Endothelial cell of umbilical vein (primary cell): ENCODE measurements at regions not wholly inside any gene's neighbourhood (a gene's known extent, or its start where the extent isn't known, plus 50 kb on each side); places are given as distances from the start of the nearest gene placed in this dataset.

Source experiments
- BruUV-seq: library from RNA; stranded (reverse); fragments of 400-500 nt; replicated peaks from 2 replicates; lab custom pipeline; 2021; lab: Mats Ljungman, UMichigan
- CTCF ChIA-PET: fragments of 300-600, 350-600 bp; sonication (Branson Sonifier 250); formaldehyde crosslinking; loops from one replicate; lab custom pipeline; 2021; ENCODE audit warnings: antibody characterized with exemption, inconsistent platforms; lab: Charles Lee
- POLR2A ChIA-PET: fragments of 300-600, 350-600 bp; sonication (Branson Sonifier 250); formaldehyde crosslinking; loops from one replicate; lab custom pipeline; 2021; ENCODE audit warnings: antibody characterized with exemption, inconsistent platforms; lab: Charles Lee
- DNase-seq: peaks from one replicate; pipeline ENCODE4 v3.0.0-alpha.2; 2011; ENCODE audit warnings: low read depth, low spot score
- FAIRE-seq: peaks from 2 replicates; lab custom pipeline; 2011; peaks lifted over from hg19 to GRCh38; lab: Jason Lieb, UNC
- H2AFZ ChIP-seq: 2 replicates; pipeline ENCODE4 v1.6.0; 2012; ENCODE audit warnings: low read depth, low read length, control low read depth, inconsistent platforms
- H3K27ac ChIP-seq: 2 replicates; pipeline ENCODE4 v1.5.1; 2011; ENCODE audit warnings: low read depth, mild to moderate bottlenecking, control low read depth, low read length, moderate library complexity; ENCODE audit not compliant: insufficient read depth
- H3K27me3 ChIP-seq, 2 experiments: 2 replicates each; pipeline versions ENCODE4 v1.6.0 to v1.6.1; 2011; ENCODE audit warnings: low read length in 2 of 2, mixed read lengths in 1 of 2; ENCODE audit not compliant: control insufficient read depth in 2 of 2, insufficient read depth in 2 of 2
- H3K36me3 ChIP-seq, 2 experiments: 2 replicates in 1 of 2; 3 replicates in 1 of 2; pipeline ENCODE4 v1.5.1; 2011; ENCODE audit warnings: low read length in 2 of 2, mild to moderate bottlenecking in 1 of 2, moderate library complexity in 1 of 2; ENCODE audit not compliant: control insufficient read depth in 2 of 2, insufficient read depth in 2 of 2; ENCODE audit errors: extremely low read depth in 1 of 2
- H3K4me1 ChIP-seq: 3 replicates; pipeline ENCODE4 v1.5.1; 2011; ENCODE audit warnings: mild to moderate bottlenecking, low read length; ENCODE audit not compliant: control insufficient read depth, insufficient read depth; ENCODE audit errors: extremely low read depth
- H3K4me2 ChIP-seq: 2 replicates; pipeline ENCODE4 v1.6.1; 2011; ENCODE audit warnings: low read length, control low read depth, mixed read lengths; ENCODE audit not compliant: insufficient read depth
- H3K4me3 ChIP-seq, 3 experiments: fragments of 200-600 bp in 1 of 3; sonication (generic), shearing (Covaris generic) in 1 of 3; replicated peaks in 1 of 3; 2 replicates each; pipeline ENCODE4 v1.5.1; 2011 to 2016; ENCODE audit warnings: control low read depth in 3 of 3, low read length in 3 of 3, mild to moderate bottlenecking in 2 of 3, inconsistent platforms in 1 of 3, low read depth in 1 of 3, moderate library complexity in 1 of 3; ENCODE audit not compliant: insufficient read depth in 1 of 3
- H3K79me2 ChIP-seq: 2 replicates; pipeline ENCODE4 v1.6.0; 2012; ENCODE audit warnings: low read length, inconsistent platforms; ENCODE audit not compliant: control insufficient read depth, insufficient read depth
- H3K9ac ChIP-seq: replicated peaks from 2 replicates; pipeline ENCODE3; 2011; ENCODE audit warnings: low read length, control low read depth; ENCODE audit not compliant: insufficient read depth; ENCODE audit errors: extremely low read depth
- H3K9me1 ChIP-seq: replicated peaks from 3 replicates; pipeline ENCODE4 v1.6.0; 2011; ENCODE audit warnings: mild to moderate bottlenecking, low read length; ENCODE audit not compliant: control insufficient read depth, insufficient read depth; ENCODE audit errors: extremely low read depth
- H3K9me3 ChIP-seq: replicated peaks from 2 replicates; pipeline ENCODE4 v1.5.1; 2012; ENCODE audit warnings: low read length, inconsistent platforms; ENCODE audit not compliant: control insufficient read depth, insufficient read depth
- H4K20me1 ChIP-seq: replicated peaks from 2 replicates; pipeline ENCODE3; 2011; ENCODE audit warnings: mild to moderate bottlenecking, low read length; ENCODE audit not compliant: control insufficient read depth, insufficient read depth; ENCODE audit errors: extremely low read depth
- CTCF ChIP-seq, 2 donors: IDR thresholded peaks; 1 replicate in 1 of 2; 2 replicates in 1 of 2; pipeline ENCODE4 v1.5.1; 2011; ENCODE audit warnings: low read length in 2 of 2, mild to moderate bottlenecking in 2 of 2, moderate library complexity in 2 of 2, control low read depth in 1 of 2, inconsistent platforms in 1 of 2, low read depth in 1 of 2; ENCODE audit not compliant: insufficient read depth in 1 of 2; ENCODE audit errors: extremely low read depth in 1 of 2
- EZH2 ChIP-seq: IDR thresholded peaks from 2 replicates; pipeline ENCODE4 v1.6.1; 2012; ENCODE audit warnings: borderline replicate concordance, low read depth, mild to moderate bottlenecking, moderate library complexity, low read length, inconsistent platforms; ENCODE audit not compliant: severe bottlenecking
- FOS ChIP-seq: IDR thresholded peaks from 2 replicates; pipeline ENCODE4 v1.6.1; 2011; ENCODE audit warnings: mild to moderate bottlenecking, low read length, moderate library complexity, borderline replicate concordance; ENCODE audit not compliant: insufficient read depth
- GATA2 ChIP-seq: IDR thresholded peaks from 2 replicates; pipeline ENCODE4 v1.7.0; 2011; ENCODE audit warnings: low read depth, mild to moderate bottlenecking, moderate library complexity, mixed read lengths, low read length; ENCODE audit not compliant: insufficient read length, insufficient read depth
- JUN ChIP-seq: IDR thresholded peaks from 2 replicates; pipeline ENCODE4 v1.6.1; 2011; ENCODE audit warnings: borderline replicate concordance, low read depth; ENCODE audit not compliant: insufficient read length, insufficient read depth
- MAX ChIP-seq: IDR thresholded peaks from 2 replicates; pipeline ENCODE4 v1.6.1; 2011; ENCODE audit not compliant: insufficient read depth, insufficient read length
- MYC ChIP-seq: IDR thresholded peaks from one replicate; pipeline ENCODE4 v1.6.1; 2011; ENCODE audit warnings: mild to moderate bottlenecking, low read depth, low read length
- POLR2A ChIP-seq: IDR thresholded peaks from 2 replicates; pipeline ENCODE4 v1.6.1; 2012; ENCODE audit warnings: low read depth, mild to moderate bottlenecking, control low read depth, low read length
- POLR2AphosphoS5 ChIP-seq: IDR thresholded peaks from 2 replicates; pipeline ENCODE4 v1.6.1; 2012; ENCODE audit warnings: low read depth, mild to moderate bottlenecking, control low read depth, low read length, moderate library complexity; ENCODE audit not compliant: insufficient read depth
- dilution Hi-C: fragments of 300-500 bp; cut with MboI; formaldehyde crosslinking; loops from one replicate; pipeline ENCODE4 v1.15.0; 2019; ENCODE audit warnings: low sequenced_read_pairs; ENCODE audit not compliant: extremely low pct_ligation_motif_present
- intact Hi-C: fragments of 100-400 bp; cut with micrococcal nuclease; formaldehyde crosslinking; loops from one replicate; pipeline ENCODE4 v1.10.0; 2022

- Histone ChIP-seq H3K9ac (no peak overlapping the region), H2AFZ (no peak overlapping the region), H3K79me2 (no peaks in the 10 kb centered on the region), H4K20me1 (no peaks in the 10 kb centered on the region), H3K27me3 (no peaks in the 10 kb centered on the region), H3K4me2 (no peak overlapping the region), H3K4me3 (no peak overlapping the region), H3K4me1 (no peaks in the 10 kb centered on the region), H3K9me1 (no peaks in the 10 kb centered on the region), H3K27ac (no peak overlapping the region), H3K36me3 (no peaks in the 10 kb centered on the region), H3K9me3 (no peaks in the 10 kb centered on the region)
- POLR2A ChIA-PET = no interaction called here
- intact Hi-C loops = no loop called here
- BruUV-seq = no TSS peak
- no peak for TF ChIP-seq MAX
- no peak for TF ChIP-seq POLR2A
- TF ChIP-seq MYC = no peak
- TF ChIP-seq CTCF (IDR thresholded peaks at IDR 0.05; ENCODE audit: extremely low read depth in 1 of 2, insufficient read depth in 1 of 2, low read depth in 1 of 2, low read length in 2 of 2) = peak; percentile 66 to 73
- TF ChIP-seq GATA2 = peak; percentile 27
- TF ChIP-seq EZH2 = no peak
- no peak for TF ChIP-seq POLR2AphosphoS5
- TF ChIP-seq FOS = no peak
- TF ChIP-seq JUN = no peak
- CTCF ChIA-PET = interaction anchor here (0.9 to 2.0 kb wide), 15 partner anchors 8 to 878 kb away, joined by 3 to 35 read pairs (median 4); no protein-coding TSS in a partner anchor
- dilution Hi-C loops = no loop called here
- FAIRE-seq (peak; percentile 58), DNase-seq (peak; percentile 78)
These were observed 1348.2 kb upstream of the RAG2 start for GRCh38 chr11:37946155-37946766.
